ENCODE measurements at regions not wholly inside any gene's neighbourhood (a gene's known extent, or its start where the extent isn't known, plus 50 kb on each side); places are given as distances from the start of the nearest gene placed in this dataset.

DNA sequence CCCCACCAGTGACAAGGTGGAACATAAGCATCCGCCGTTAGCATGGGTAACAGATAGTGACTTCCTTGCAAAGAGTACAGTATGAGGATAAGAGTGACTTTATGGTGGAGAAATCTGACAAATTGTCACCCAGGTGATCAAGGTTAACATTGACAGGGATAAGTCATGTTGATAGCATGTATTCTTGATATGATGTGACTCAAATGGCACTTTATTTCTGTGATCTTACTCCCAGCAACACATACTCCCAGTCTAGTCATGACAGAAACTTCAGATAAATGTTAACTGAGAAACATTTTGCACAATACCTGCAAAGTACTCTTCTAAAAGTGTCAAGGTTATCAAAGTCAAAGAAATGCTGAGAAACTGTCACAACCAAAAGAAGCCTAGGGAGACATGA, 588.6 kb upstream of the KIF2B start:
- Histone ChIP-seq H3K9me1 (ENCODE audit: control insufficient read depth, extremely low read depth, insufficient read depth, low read length) (no peaks in the 10 kb centered on the region), H3K4me2 (ENCODE audit: control insufficient read depth, extremely low read depth, insufficient read depth, low read depth, low read length) (no peak overlapping the region), H3K9ac (ENCODE audit: control insufficient read depth, extremely low read depth, insufficient read depth, low read length) (no peak overlapping the region), H3K27me3 (ENCODE audit: control insufficient read depth, extremely low read depth, insufficient read depth, low read length) (no peaks in the 10 kb centered on the region), H3K9me3 (ENCODE audit: control insufficient read depth, low read depth, low read length) (no peaks in the 10 kb centered on the region), H3K79me2 (ENCODE audit: control insufficient read depth, insufficient read depth, low read length) (no peaks in the 10 kb centered on the region), H2AFZ (ENCODE audit: control insufficient read depth, low read length) (no peak overlapping the region), H3K4me3 (ENCODE audit: control insufficient read depth in 2 of 3, extremely low read depth in 1 of 3, insufficient read depth in 2 of 3, low read depth in 1 of 3, low read length in 3 of 3) (no peak overlapping the region), H3K4me1 (ENCODE audit: control insufficient read depth, extremely low read depth, insufficient read depth, low read length) (no peaks in the 10 kb centered on the region), H4K20me1 (ENCODE audit: control insufficient read depth, extremely low read depth, insufficient read depth, low read length) (no peaks in the 10 kb centered on the region), H3K27ac (ENCODE audit: control insufficient read depth, insufficient read depth, low read length) (no peak overlapping the region), H3K36me3 (ENCODE audit: control insufficient read depth in 2 of 2, extremely low read depth in 1 of 2, insufficient read depth in 2 of 2, low read length in 2 of 2) (no peaks in the 10 kb centered on the region)
- dilution Hi-C loops (cut with MboI; ENCODE audit: extremely low pct_ligation_motif_present, low sequenced_read_pairs), result no loop called here
- TF ChIP-seq EZH2 (IDR thresholded peaks at IDR 0.05; ENCODE audit: low read length), result no peak
- TF ChIP-seq, protein P1, sequence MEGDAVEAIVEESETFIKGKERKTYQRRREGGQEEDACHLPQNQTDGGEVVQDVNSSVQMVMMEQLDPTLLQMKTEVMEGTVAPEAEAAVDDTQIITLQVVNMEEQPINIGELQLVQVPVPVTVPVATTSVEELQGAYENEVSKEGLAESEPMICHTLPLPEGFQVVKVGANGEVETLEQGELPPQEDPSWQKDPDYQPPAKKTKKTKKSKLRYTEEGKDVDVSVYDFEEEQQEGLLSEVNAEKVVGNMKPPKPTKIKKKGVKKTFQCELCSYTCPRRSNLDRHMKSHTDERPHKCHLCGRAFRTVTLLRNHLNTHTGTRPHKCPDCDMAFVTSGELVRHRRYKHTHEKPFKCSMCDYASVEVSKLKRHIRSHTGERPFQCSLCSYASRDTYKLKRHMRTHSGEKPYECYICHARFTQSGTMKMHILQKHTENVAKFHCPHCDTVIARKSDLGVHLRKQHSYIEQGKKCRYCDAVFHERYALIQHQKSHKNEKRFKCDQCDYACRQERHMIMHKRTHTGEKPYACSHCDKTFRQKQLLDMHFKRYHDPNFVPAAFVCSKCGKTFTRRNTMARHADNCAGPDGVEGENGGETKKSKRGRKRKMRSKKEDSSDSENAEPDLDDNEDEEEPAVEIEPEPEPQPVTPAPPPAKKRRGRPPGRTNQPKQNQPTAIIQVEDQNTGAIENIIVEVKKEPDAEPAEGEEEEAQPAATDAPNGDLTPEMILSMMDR (optimal IDR thresholded peaks at IDR 0.05 in 1 of 3, IDR thresholded peaks at IDR 0.05 in 1 of 3, conservative IDR thresholded peaks at IDR 0.05 in 1 of 3; ENCODE audit: extremely low read depth in 1 of 3, insufficient read depth in 2 of 3, low read length in 3 of 3), result no peak
- FAIRE-seq (no peak), DNase-seq (ENCODE audit: low read depth, low spot score) (no peak)

DNA sequence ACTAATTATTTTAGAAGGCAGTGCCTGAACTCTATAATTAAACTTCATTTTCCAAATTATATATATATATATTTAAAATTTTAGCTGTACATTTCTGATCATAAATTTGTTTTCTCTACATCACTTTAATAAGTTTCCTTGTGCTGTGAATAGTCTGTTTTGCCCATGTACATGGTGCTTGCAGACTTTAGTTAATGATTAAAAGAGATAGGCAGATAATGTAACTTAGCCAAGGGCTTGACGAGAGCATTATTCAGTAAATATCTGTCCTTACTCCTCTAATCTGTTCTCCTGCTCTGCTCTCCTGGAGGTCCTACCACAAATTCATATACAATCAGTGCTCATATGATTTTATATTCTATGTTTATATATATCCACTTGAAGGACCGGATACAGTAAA, 595.2 kb upstream of the KIF2B start:
- Histone ChIP-seq H3K79me2 (ENCODE audit: control insufficient read depth, insufficient read depth, low read length) (no peaks in the 10 kb centered on the region), H3K4me3 (ENCODE audit: control insufficient read depth in 2 of 3, extremely low read depth in 1 of 3, insufficient read depth in 2 of 3, low read depth in 1 of 3, low read length in 3 of 3) (no peak overlapping the region), H3K27ac (ENCODE audit: control insufficient read depth, insufficient read depth, low read length) (no peak overlapping the region), H3K27me3 (ENCODE audit: control insufficient read depth, extremely low read depth, insufficient read depth, low read length) (no peaks in the 10 kb centered on the region), H3K9ac (ENCODE audit: control insufficient read depth, extremely low read depth, insufficient read depth, low read length) (no peak overlapping the region), H3K9me3 (ENCODE audit: control insufficient read depth, low read depth, low read length) (no peaks in the 10 kb centered on the region), H4K20me1 (ENCODE audit: control insufficient read depth, extremely low read depth, insufficient read depth, low read length) (no peaks in the 10 kb centered on the region), H3K4me1 (ENCODE audit: control insufficient read depth, extremely low read depth, insufficient read depth, low read length) (no peaks in the 10 kb centered on the region), H2AFZ (ENCODE audit: control insufficient read depth, low read length) (no peak overlapping the region), H3K4me2 (ENCODE audit: control insufficient read depth, extremely low read depth, insufficient read depth, low read depth, low read length) (no peak overlapping the region), H3K9me1 (ENCODE audit: control insufficient read depth, extremely low read depth, insufficient read depth, low read length) (no peaks in the 10 kb centered on the region), H3K36me3 (ENCODE audit: control insufficient read depth in 2 of 2, extremely low read depth in 1 of 2, insufficient read depth in 2 of 2, low read length in 2 of 2) (no peaks in the 10 kb centered on the region)
- FAIRE-seq (no peak), DNase-seq (ENCODE audit: low read depth, low spot score) (no peak)
- no peak for TF ChIP-seq EZH2 (IDR thresholded peaks at IDR 0.05; ENCODE audit: low read length)
- TF ChIP-seq, protein P1 (optimal IDR thresholded peaks at IDR 0.05 in 1 of 3, IDR thresholded peaks at IDR 0.05 in 1 of 3, conservative IDR thresholded peaks at IDR 0.05 in 1 of 3; ENCODE audit: extremely low read depth in 1 of 3, insufficient read depth in 2 of 3, low read length in 3 of 3), result no peak
- dilution Hi-C loops (cut with MboI; ENCODE audit: extremely low pct_ligation_motif_present, low sequenced_read_pairs), result no loop called here
